C4-2B (cell line): ENCODE measurements at regions not wholly inside any gene's neighbourhood (a gene's known extent, or its start where the extent isn't known, plus 50 kb on each side); places are given as distances from the start of the nearest gene placed in this dataset.

Experiments
- CTCF ChIP-seq: fragments of 450-650 bp; conservative IDR thresholded peaks from 2 replicates; pipeline ENCODE4 v1.5.1; 2017; ENCODE audit warnings: mild to moderate bottlenecking
- ZFX ChIP-seq: fragments of 450-650 bp; IDR thresholded peaks from 2 replicates; pipeline ENCODE4 v1.6.1; 2017

DNA sequence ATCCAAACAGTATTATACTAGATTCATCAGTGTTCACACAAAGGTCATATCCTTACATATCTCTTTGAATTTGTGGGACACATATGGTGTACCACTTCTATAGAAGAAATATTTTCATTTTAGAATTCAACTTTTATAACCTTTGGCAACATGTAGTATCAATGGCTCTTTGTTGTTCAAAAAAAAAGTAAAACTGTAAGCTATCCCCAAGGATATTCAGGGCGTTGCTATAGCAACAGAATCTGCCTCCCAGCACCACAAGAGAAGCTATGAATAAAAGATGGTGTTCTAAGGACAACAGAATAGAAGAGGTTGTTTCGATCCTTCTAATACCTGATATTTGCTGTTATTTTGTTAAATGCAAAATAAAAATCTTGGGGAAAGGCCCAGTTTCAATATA is 139.3 kb downstream of the BRMS1L start:
- no peak for TF ChIP-seq CTCF
- no peak for TF ChIP-seq ZFX
